H1 (cell line): ENCODE measurements at regions not wholly inside any gene's neighbourhood (a gene's known extent, or its start where the extent isn't known, plus 50 kb on each side); places are given as distances from the start of the nearest gene placed in this dataset.
"Not testable (repeated sequence)": the region's sequence is repeated elsewhere in the genome, so short reads cannot be mapped to it uniquely, and the experiment has no call there.

Source experiments
- CTCF ChIA-PET: fragments of 300-600 bp; sonication (Branson Sonifier 250); formaldehyde crosslinking; loops from one replicate; lab custom pipeline; 2021; ENCODE audit not compliant: partially characterized antibody; lab: Charles Lee
- POLR2A ChIA-PET: fragments of 300-600 bp; sonication (Branson Sonifier 250); formaldehyde crosslinking; loops from one replicate; lab custom pipeline; 2021; ENCODE audit warnings: inconsistent platforms; ENCODE audit not compliant: partially characterized antibody; lab: Charles Lee
- DNase-seq, 2 experiments: peaks; one replicate each; pipeline versions ENCODE4 v3.0.0 to v3.0.0-alpha.2; 2010 to 2022; ENCODE audit warnings: low spot score in 2 of 2, low read depth in 1 of 2, mixed read lengths in 1 of 2
- FAIRE-seq: peaks from 2 replicates; lab custom pipeline; 2011; peaks lifted over from hg19 to GRCh38; lab: Jason Lieb, UNC
- H2AFZ ChIP-seq: 2 replicates; pipeline ENCODE4 v1.8.1; 2012; ENCODE audit warnings: low read length, inconsistent platforms
- H2AK5ac ChIP-seq: 2 replicates; pipeline ENCODE4 v1.6.1; 2013; ENCODE audit warnings: low read depth, low read length
- H2BK120ac ChIP-seq: replicated peaks from 2 replicates; pipeline ENCODE3; 2013; ENCODE audit warnings: low read depth, low read length, inconsistent platforms
- H2BK12ac ChIP-seq: 2 replicates; pipeline ENCODE4 v1.6.1; 2013; ENCODE audit warnings: low read depth, low read length
- H2BK15ac ChIP-seq: 2 replicates; pipeline ENCODE4 v1.6.1; 2013; ENCODE audit warnings: low read length
- H2BK20ac ChIP-seq: 2 replicates; pipeline ENCODE4 v1.6.1; 2013; ENCODE audit warnings: low read length
- H2BK5ac ChIP-seq: 2 replicates; pipeline ENCODE4 v1.6.1; 2013; ENCODE audit warnings: low read depth, low read length
- H3K14ac ChIP-seq: 2 replicates; pipeline ENCODE4 v1.6.1; 2013; ENCODE audit warnings: inconsistent platforms; ENCODE audit not compliant: insufficient read length
- H3K18ac ChIP-seq: 2 replicates; pipeline ENCODE4 v1.6.1; 2013; ENCODE audit warnings: low read length; ENCODE audit errors: extremely low read depth
- H3K23ac ChIP-seq: 2 replicates; pipeline ENCODE4 v1.6.1; 2013; ENCODE audit warnings: inconsistent platforms; ENCODE audit not compliant: insufficient read length
- H3K23me2 ChIP-seq: 2 replicates; pipeline ENCODE4 v1.6.1; 2013; ENCODE audit warnings: low read depth, low read length
- H3K27ac ChIP-seq: 2 replicates; pipeline ENCODE4 v1.6.1; 2011; ENCODE audit warnings: low read depth, low read length, inconsistent platforms
- H3K27me3 ChIP-seq, 4 experiments: replicated peaks in 1 of 4; 1 replicate in 1 of 4; 2 replicates in 3 of 4; pipeline versions ENCODE4 v1.6.1 to v1.8.1; 2011 to 2013; ENCODE audit warnings: low read length in 3 of 4, mild to moderate bottlenecking in 3 of 4, inconsistent platforms in 2 of 4, mixed read lengths in 2 of 4, moderate library complexity in 1 of 4; ENCODE audit not compliant: control insufficient read depth in 3 of 4, insufficient read depth in 3 of 4; ENCODE audit errors: extremely low read depth in 1 of 4
- H3K36me3 ChIP-seq, 4 experiments: 2 replicates each; pipeline versions ENCODE4 v1.6.1 to v1.8.1; 2011 to 2013; ENCODE audit warnings: mild to moderate bottlenecking in 4 of 4, low read length in 3 of 4, moderate library complexity in 2 of 4, control low read depth in 1 of 4, inconsistent platforms in 1 of 4; ENCODE audit not compliant: insufficient read depth in 4 of 4, control insufficient read depth in 2 of 4
- H3K4ac ChIP-seq: replicated peaks from 2 replicates; pipeline ENCODE3; 2013; ENCODE audit warnings: low read length, low read depth, mixed read lengths, inconsistent platforms; ENCODE audit not compliant: insufficient read length
- H3K4me1 ChIP-seq, 4 experiments: replicated peaks in 1 of 4; 1 replicate in 1 of 4; 2 replicates in 3 of 4; pipeline versions ENCODE4 v1.6.1 to v1.8.1; 2011 to 2013; ENCODE audit warnings: low read length in 3 of 4, inconsistent platforms in 2 of 4, mixed read lengths in 1 of 4; ENCODE audit not compliant: insufficient read depth in 4 of 4, control insufficient read depth in 3 of 4
- H3K4me2 ChIP-seq, 2 experiments: 2 replicates each; pipeline versions ENCODE4 v1.6.1 to v1.8.1; 2011 to 2013; ENCODE audit warnings: low read depth in 2 of 2, low read length in 2 of 2, control low read depth in 1 of 2, inconsistent platforms in 1 of 2, mild to moderate bottlenecking in 1 of 2; ENCODE audit not compliant: insufficient read depth in 1 of 2
- H3K4me3 ChIP-seq, 4 experiments: fragments of 200-600, 300-600 bp in 1 of 4; sonication (generic), shearing (Covaris generic), sonication (Bioruptor Twin) in 1 of 4; 2 replicates each; pipeline versions ENCODE4 v1.5.1 to v1.8.1; 2011 to 2016; ENCODE audit warnings: low read length in 4 of 4, low read depth in 3 of 4, control low read depth in 2 of 4, inconsistent platforms in 2 of 4, mild to moderate bottlenecking in 2 of 4, mixed read lengths in 1 of 4, moderate library complexity in 1 of 4; ENCODE audit not compliant: insufficient read depth in 2 of 4; ENCODE audit errors: extremely low read depth in 1 of 4
- H3K56ac ChIP-seq: replicated peaks from 2 replicates; pipeline ENCODE3; 2013; ENCODE audit warnings: low read depth, mild to moderate bottlenecking, mixed read lengths, low read length, inconsistent platforms; ENCODE audit not compliant: insufficient read length
- H3K79me1 ChIP-seq: 2 replicates; pipeline ENCODE4 v1.6.1; 2013; ENCODE audit warnings: low read depth, low read length, control low read depth
- H3K79me2 ChIP-seq, 2 experiments: 2 replicates each; pipeline versions ENCODE4 v1.6.1 to v1.8.1; 2012 to 2013; ENCODE audit warnings: low read length in 2 of 2, mild to moderate bottlenecking in 2 of 2, inconsistent platforms in 1 of 2; ENCODE audit not compliant: insufficient read depth in 2 of 2, control insufficient read depth in 1 of 2
- H3K9ac ChIP-seq, 4 experiments: replicated peaks in 1 of 4; 1 replicate in 1 of 4; 2 replicates in 3 of 4; pipeline versions ENCODE4 v1.6.1 to v1.8.1; 2011 to 2013; ENCODE audit warnings: low read depth in 3 of 4, low read length in 3 of 4, control low read depth in 2 of 4, mild to moderate bottlenecking in 2 of 4, moderate library complexity in 2 of 4, inconsistent platforms in 1 of 4; ENCODE audit errors: extremely low read depth in 1 of 4
- H3K9me3 ChIP-seq, 2 experiments: 2 replicates each; pipeline versions ENCODE4 v1.6.1 to v1.8.1; 2012 to 2013; ENCODE audit warnings: mild to moderate bottlenecking in 2 of 2, moderate library complexity in 2 of 2, control low read depth in 1 of 2, inconsistent platforms in 1 of 2, low read depth in 1 of 2, low read length in 1 of 2, mixed read lengths in 1 of 2; ENCODE audit not compliant: insufficient read depth in 2 of 2
- H4K20me1 ChIP-seq, 2 experiments: replicated peaks in 1 of 2; 2 replicates each; pipeline versions ENCODE3 to v1.8.1; 2011 to 2013; ENCODE audit warnings: inconsistent platforms in 2 of 2, low read length in 2 of 2, mild to moderate bottlenecking in 1 of 2; ENCODE audit not compliant: insufficient read depth in 2 of 2, control insufficient read depth in 1 of 2
- H4K5ac ChIP-seq: 2 replicates; pipeline ENCODE4 v1.6.1; 2013; ENCODE audit warnings: low read length, low read depth, mixed read lengths, inconsistent platforms; ENCODE audit not compliant: insufficient read length
- H4K8ac ChIP-seq: 2 replicates; pipeline ENCODE4 v1.8.0; 2013; ENCODE audit warnings: mild to moderate bottlenecking, moderate library complexity, low read length, inconsistent platforms; ENCODE audit not compliant: insufficient read depth; ENCODE audit errors: extremely low read depth
- H4K91ac ChIP-seq: replicated peaks from 2 replicates; pipeline ENCODE3; 2013; ENCODE audit warnings: low read length, mixed read lengths, inconsistent platforms; ENCODE audit not compliant: insufficient read length
- WGBS, 2 experiments: shearing (Covaris generic) in 1 of 2; methylation state at CpG; one replicate each; pipeline versions ENCODE4 v1.1.6 to v1.1.7; 2013 to 2015; ENCODE audit warnings: low lambda C conversion rate in 2 of 2, mixed read lengths in 2 of 2, inconsistent platforms in 1 of 2, low coverage in 1 of 2, missing lambda C conversion rate in 1 of 2; ENCODE audit not compliant: insufficient replicate concordance in 2 of 2, insufficient coverage in 1 of 2, insufficient read length in 1 of 2; ENCODE audit errors: extremely low coverage in 1 of 2, missing lambda C conversion rate in 1 of 2; 5-methylcytosine and 5-hydroxymethylcytosine counted together

DNA sequence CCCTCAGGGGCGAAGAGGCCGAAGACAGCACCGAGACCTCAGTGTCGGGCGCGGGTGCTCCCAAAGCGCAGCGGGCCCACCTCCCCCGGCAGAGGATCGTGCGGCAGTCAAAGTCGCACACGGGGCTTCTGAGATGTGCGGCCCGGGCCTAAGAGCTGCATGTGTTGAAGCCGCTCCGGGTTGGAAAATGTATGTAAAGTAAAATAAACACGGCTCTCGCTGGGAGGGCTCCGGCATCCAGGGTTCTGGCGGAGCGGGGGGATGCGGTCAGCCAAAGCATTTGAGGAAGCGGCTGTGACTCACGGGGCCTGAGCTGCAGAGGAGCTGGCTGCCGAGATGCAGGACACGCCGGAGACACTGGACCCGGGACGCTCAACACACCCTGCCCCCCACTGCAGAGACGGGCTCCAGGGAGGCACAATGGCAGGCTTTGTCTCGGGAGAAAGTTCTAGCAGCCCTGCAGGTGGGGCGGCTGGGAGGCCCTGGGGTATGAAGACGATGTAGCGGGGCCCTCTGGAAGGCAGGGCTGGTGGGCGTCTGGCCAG is 185.8 kb downstream of the NPIPB11 start:
- DNase-seq, H3K4me1 ChIP-seq, H3K36me3 ChIP-seq, H3K4ac ChIP-seq, H2BK120ac ChIP-seq, H3K23ac ChIP-seq, H2AFZ ChIP-seq, H3K4me2 ChIP-seq, H2BK20ac ChIP-seq, POLR2A ChIA-PET, H3K79me1 ChIP-seq, H2BK15ac ChIP-seq, H4K20me1 ChIP-seq, H2AK5ac ChIP-seq, H3K23me2 ChIP-seq, FAIRE-seq, H3K9ac ChIP-seq, CTCF ChIA-PET, H3K9me3 ChIP-seq, H3K14ac ChIP-seq, H4K91ac ChIP-seq, H3K4me3 ChIP-seq, H4K5ac ChIP-seq, H4K8ac ChIP-seq, H2BK5ac ChIP-seq, H3K18ac ChIP-seq, H3K79me2 ChIP-seq, H3K27me3 ChIP-seq, H3K56ac ChIP-seq, H3K27ac ChIP-seq, H2BK12ac ChIP-seq: not testable (repeated sequence)
- WGBS, 2 experiments = 85% methylated on average over 16 of the region's 36 CpGs; no CpG with 5 or more reads in 1 of the 2 experiments

- H3K4me3 ChIP-seq, H3K79me1 ChIP-seq, CTCF ChIA-PET, H4K5ac ChIP-seq, H3K79me2 ChIP-seq, H3K4ac ChIP-seq, H3K23me2 ChIP-seq, H3K36me3 ChIP-seq, H2AFZ ChIP-seq, H2BK20ac ChIP-seq, H3K14ac ChIP-seq, H3K56ac ChIP-seq, H2BK5ac ChIP-seq, H3K4me1 ChIP-seq, H4K91ac ChIP-seq, H3K4me2 ChIP-seq, H2BK120ac ChIP-seq, H2AK5ac ChIP-seq, FAIRE-seq, H3K9me3 ChIP-seq, H3K27ac ChIP-seq, DNase-seq, H3K23ac ChIP-seq, H3K18ac ChIP-seq, H4K20me1 ChIP-seq, H4K8ac ChIP-seq, H3K27me3 ChIP-seq, H2BK12ac ChIP-seq, H2BK15ac ChIP-seq, POLR2A ChIA-PET: not testable (repeated sequence)
- peak overlapping the region in 1 of 4 experiments; percentile 40; a peak in 1 of 7 replicates for H3K9ac ChIP-seq
- WGBS, 2 experiments = 93% methylated on average over 21 of the region's 24 CpGs; no CpG with 5 or more reads in 1 of the 2 experiments
Measured at GRCh38 chr16:29219966-29220646, 186.4 kb downstream of the NPIPB11 start.
